Stromal cell of bone marrow (primary cell): ENCODE measurements at regions not wholly inside any gene's neighbourhood (a gene's known extent, or its start where the extent isn't known, plus 50 kb on each side); places are given as distances from the start of the nearest gene placed in this dataset.
A peak's percentile ranks its signal among the peaks of the same experiment; 100 is the strongest.

ENCODE experiments used
- DNase-seq: peaks from one replicate; pipeline ENCODE4 v3.0.0-alpha.2; 2012; ENCODE audit warnings: low read depth

DNA sequence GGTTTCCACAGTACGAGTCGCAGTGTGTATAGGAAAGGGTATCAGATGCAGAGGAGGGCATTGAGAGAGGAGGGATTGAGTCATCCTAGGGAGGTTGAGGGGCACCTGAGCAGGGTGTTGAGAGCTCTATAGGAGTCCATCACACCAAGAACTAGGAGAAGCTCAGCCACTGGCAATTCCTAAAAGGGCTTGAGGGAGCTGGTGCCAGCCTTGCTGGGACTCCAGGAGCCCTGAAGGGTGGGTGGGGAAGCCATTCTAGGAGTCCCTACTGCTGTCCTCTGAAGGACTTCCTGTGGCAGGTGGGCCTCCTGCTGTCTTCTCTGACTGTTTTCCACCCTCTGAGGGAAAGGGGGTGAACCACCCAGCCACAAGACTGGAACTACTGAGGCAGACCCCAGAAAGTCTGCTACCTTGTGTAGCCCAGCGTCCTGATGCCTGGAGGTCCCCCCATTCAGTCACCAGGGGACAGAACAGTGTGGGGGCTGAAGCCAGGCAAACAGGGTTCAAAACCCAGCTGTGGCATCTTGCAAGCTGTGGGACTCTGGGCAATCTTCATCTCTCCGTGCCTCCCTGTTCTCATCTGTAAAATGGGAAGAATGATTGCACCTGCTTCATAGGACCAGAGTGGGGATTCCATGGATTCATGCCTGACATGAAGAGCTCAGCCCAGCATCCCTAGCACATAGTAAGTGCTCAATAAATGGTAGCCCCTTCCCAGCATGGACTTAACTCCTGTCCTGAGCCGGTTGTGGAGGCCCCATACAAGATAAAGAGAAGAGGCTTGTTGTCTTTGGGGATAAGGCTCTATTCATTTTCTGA lies 149.5 kb downstream of the C9orf50 start:
- DNase-seq: no peak

DNA sequence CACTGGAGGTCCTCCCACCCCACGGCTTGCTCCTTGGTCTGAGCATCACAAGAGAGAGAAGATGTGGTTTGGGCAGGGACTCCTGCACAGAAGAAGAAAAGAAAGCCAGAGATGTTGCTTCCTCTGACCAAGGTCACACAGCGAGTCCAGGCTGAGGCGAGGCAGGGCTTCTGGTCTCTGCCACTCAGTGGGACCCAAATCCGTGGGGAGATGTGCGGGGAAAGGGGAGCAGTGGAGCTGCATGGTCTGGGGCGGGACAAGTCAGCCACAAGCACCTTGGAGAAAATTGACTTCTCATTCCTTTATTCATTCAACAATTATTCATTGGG lies 150.9 kb downstream of the C9orf50 start:
- no peak for DNase-seq

DNA sequence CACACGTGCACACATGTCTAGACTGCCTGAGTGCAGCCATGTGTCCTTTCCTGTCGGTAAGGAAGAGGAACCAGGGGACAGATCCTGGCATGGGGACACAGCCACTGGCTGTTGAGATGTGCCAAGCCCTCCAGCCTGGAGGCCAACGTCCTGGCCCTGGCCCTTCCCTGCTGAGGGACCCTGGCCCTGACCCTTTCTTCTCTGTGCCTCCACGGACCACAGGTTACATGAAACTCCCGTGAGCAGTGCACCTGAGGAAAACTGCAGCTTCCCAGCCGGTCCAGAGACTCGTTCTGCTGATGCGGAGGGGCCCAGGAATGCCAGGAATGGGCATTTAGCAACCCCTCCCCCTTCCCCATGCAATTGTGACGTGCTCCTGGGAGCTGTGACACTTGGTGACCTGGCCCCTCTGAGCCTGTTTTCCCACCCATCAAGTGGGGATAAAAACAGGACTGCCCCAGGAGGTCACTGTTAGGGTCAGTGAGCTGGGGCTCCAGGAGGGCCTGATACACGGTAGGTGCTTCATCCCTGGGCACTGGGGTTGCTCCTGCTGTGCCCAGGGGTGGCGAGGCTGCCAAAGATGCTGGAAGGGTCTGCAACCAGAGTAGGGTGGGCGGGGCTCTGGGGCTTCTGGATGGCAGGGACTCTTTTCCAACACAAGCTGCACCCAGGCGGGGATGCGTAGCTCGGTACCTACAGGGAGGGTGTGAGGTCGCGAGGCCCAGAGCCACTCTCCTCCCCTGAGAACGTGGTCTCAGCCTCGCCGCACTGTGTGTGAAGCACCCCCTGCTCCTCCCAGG lies 151.5 kb downstream of the C9orf50 start:
- DNase-seq: no peak

- DNase-seq: no peak
These were observed 152.9 kb downstream of the C9orf50 start for GRCh38 chr9:129467739-129468666.

- DNase-seq: no peak
These were observed 153.8 kb downstream of the C9orf50 start for GRCh38 chr9:129467004-129467588.

- DNase-seq: no peak
These were observed 154.9 kb downstream of the C9orf50 start for GRCh38 chr9:129465834-129466535.

DNA sequence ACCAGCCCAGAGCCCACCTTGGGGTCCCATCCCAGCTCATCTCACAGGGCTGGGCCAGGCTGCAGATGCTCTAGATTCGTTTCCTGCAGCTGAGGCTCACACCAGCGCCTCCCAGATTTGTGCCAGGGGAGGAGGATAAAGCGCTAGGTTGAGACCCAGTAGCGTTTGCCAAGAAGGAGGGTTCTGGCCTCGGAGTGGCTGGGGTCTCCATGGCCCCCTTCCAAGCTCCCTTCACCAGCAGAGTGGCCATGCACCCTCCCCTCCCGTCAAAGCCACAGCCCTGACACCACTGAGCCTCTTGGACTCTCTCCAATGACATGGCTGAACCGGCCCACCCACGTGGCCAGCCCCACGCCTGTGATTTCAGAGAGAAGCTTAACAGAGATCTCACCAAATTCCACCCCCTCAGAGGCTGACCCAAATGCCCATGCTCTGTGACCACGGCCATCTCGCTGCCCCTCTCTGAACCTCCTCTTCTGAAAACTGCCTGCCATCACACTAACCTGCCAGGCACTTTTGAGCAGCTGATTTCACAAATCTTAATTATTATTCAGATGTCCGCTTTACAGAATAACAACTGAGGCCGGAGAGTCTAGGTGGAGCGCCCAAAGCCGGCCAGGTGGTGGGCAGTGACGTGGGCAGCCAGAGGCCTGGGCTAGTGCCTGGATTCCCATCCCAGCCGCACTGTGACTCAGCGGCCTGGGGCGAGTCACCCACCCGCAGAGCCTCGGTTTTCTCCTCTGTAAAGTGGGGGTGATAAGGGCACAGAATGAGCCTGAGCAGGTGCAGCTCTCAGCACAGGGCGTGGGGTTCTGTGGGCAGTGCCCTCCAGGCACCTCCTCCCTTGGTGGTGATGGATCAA lies 155.7 kb downstream of the C9orf50 start:
- no peak for DNase-seq

GRCh38 chr9:129463994-129464393 lies 156.9 kb downstream of the C9orf50 start:
- DNase-seq: no peak

DNA sequence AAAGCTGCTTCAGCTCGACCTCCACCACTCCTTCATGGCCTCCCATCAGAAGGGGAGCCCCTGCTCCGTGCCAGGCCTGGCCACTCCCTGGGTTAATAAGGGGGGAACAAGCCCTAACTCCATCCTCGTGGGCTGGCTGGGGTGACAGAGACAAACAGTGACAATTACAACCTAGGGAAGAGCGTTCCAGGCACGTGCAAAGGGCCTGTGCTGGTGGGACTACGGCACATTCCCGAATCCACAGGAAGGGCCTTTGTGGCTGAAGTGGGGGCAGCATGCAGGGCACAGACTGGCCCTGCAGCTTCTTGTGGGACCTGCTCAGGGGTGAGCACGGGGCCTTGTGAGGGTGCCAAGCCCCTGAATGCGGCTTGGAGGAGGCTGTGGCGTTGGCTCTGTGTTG lies 157.4 kb downstream of the C9orf50 start:
- no peak for DNase-seq

GRCh38 chr9:129462360-129462759 lies 158.5 kb downstream of the C9orf50 start:
- DNase-seq: no peak

DNA sequence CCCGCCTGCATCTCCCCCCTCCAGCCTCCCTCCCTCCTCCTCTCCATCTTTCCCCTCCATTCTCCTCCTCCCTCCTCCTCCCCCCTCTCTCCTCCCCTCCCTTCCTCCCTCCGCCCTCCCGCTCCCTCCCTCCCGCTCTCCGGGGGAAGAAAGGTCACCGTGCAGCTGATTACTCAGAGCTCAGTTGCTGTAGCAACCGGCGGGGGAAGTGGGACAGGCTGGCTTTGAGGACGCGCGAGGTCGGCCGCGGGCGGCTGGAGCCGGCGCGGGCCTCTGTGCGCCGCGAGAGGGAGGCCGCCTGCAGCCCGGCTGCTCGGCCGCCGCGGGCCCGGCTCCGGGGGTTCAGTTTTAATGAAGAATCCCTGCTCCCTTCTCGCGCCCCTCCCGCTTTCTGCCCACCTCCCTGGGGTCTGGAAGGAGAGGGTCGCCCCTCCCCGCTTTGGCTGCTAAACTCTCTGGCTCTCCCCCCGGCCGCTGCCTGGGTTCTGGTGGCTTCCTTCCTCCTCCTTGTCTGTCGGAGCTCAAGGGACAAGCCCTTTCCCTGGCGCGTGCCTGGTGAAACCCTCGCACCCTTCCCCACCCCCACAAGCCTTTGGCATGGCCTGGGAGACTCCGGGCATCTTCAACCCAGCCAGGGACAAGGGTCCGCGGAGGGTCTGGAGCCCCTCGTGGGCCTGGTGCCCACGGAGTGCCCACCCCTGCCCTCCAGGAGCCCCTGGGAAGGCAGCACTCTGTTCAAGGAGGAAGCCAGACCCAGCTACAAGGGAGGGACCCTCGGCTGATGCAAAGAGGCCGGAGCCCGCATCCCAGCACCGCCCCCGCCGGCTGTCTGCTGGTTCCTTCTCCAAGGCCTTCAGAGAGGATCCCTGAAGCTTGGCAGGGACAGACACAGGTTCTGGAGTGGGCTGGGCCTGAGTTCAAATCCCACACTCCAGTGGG lies 160.3 kb downstream of the C9orf50 start:
- peak; percentile 100 for DNase-seq

DNA sequence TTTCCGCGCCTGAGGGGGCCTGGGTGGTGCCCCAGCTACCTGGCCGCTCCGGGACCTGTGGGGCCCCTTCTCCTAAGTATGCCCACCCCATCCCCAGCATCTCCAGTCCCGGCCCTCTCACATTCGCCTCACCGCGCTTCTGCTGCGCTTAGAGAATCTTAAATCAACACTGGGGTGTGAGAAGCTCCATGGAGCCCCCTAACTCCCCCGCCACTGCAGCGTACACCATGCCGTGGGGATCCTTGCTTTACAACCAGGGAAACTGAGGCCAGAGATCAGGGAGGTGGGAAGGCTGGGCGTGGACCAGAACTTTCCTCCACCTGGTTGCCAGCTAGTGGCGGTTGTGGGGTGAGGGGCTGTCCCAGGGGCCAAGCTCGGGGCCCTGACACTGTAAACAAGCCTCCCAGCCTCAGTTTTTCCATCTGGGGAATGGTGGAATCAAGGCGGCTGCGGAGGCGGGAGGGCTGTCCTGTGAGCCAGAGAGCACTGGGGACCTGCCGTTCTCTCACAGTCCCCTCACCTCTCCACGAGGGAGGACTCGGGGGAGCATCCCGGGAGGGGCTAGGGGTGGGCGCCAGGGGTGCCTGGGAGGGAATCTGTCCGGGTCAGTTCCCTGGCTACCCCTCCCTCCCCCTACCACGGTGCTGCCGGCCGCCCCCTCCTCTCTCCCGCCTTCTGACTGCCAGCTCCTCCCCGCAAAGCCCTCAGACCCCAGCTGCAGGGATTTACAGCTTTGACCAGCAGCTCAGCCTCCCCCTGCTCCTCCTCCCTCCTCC lies 161.2 kb downstream of the C9orf50 start:
- no peak for DNase-seq

DNA sequence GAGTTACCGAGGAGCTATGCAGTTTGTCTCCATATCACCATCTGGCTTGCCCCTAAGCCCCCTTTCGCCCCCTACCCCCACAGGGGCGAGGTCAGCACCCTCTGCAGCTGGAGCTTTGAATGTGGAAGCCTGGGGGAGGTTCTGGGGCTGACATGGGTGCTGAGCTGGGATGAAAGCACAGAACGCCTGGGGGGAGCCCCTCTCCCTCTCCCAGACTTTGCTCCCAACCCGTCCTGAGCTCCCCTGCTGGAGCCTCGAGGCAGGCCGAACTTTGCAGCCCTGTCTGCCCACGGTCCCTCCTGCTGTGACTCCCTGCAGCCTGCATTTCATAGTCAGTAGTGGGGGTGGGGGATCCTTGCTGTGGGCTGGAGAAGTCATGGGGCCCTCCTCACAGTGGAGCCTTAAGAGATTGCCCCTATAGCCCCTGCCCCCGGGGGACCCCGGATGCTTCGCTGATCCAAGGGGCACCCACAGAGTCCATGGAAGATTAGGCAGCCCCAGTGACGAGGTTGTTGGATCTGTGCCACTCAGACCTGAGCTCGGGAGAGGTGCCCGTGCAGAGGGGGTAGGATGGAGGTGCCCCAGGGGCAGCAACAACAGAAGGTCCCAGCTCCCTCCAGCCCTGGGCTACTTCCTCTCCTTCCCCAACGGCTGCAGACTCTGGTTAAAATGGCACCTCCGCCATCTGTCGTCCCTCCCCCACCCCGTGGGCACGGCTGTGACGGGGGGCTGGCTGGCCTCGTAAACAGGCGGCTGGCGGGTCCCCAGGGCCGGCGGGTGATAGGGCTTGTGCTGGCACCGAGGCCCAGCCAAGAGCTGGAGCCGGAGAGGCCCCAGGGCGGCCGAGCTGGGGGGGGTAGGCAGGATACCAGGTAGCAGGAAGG lies 162.0 kb downstream of the C9orf50 start:
- no peak for DNase-seq

GRCh38 chr9:129458155-129458661 lies 162.7 kb downstream of the C9orf50 start:
- no peak for DNase-seq

DNA sequence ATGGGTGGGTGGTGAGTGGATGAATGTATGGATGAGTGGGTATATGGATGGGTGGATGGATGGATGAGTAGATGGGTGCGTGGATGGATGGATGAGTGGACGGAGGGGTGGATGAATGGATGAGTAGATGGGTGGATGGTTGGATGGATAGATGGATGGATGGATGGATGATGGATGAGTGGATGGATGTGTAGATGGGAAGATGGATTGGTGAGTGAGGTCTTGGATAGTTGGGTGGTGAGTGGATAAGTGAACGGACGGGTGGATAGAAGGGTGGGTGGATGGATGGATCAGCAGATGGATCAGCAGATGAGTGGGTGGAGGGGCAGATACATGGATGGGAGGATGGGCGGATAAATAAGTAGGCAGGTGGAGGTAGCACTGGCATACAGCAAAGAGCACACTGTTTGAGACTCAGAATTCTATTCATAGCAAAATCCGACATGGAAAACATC lies 163.5 kb downstream of the C9orf50 start:
- DNase-seq: no peak

- DNase-seq: no peak
These were observed 164.2 kb downstream of the C9orf50 start for GRCh38 chr9:129456549-129457324.
